GM18499 (cell line): ENCODE measurements at regions not wholly inside any gene's neighbourhood (a gene's known extent, or its start where the extent isn't known, plus 50 kb on each side); places are given as distances from the start of the nearest gene placed in this dataset.
"Not testable (repeated sequence)": the region's sequence is repeated elsewhere in the genome, so short reads cannot be mapped to it uniquely, and the experiment has no call there.

Experiments used
- ATAC-seq: cut with Tn5 transposase; IDR thresholded peaks from one replicate; pipeline ENCODE4 v1.9.1; 2021; ENCODE audit warnings: moderate number of reproducible peaks; ENCODE audit not compliant: insufficient read depth, unreplicated experiment

DNA sequence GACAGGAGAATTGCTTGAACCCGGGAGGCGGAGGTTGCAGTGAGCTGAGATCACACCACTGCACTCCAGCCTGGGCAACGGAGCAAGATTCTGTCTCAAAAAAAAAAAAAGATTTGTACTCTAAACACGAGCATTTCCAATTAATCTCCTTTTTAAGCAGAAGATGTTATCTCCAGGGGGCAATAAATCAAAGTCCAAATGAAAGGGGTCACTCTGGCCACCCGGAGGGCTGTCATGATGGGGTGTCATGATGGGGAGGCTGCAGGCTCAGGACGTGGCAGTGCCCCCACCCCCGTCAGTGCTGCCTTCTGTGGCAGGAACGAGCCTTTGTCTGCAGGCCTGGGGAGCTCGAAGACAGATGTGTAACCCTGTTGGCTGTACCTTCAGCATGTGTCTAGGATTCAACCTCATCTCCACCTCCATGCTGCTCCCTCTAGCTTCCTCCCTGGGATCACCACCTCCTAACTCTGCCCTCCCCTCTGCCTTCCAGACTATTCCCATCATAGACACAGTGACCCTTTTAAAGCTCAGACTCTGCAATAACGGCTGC is 76.9 kb upstream of the YWHAQ start:
- no peak for ATAC-seq

DNA sequence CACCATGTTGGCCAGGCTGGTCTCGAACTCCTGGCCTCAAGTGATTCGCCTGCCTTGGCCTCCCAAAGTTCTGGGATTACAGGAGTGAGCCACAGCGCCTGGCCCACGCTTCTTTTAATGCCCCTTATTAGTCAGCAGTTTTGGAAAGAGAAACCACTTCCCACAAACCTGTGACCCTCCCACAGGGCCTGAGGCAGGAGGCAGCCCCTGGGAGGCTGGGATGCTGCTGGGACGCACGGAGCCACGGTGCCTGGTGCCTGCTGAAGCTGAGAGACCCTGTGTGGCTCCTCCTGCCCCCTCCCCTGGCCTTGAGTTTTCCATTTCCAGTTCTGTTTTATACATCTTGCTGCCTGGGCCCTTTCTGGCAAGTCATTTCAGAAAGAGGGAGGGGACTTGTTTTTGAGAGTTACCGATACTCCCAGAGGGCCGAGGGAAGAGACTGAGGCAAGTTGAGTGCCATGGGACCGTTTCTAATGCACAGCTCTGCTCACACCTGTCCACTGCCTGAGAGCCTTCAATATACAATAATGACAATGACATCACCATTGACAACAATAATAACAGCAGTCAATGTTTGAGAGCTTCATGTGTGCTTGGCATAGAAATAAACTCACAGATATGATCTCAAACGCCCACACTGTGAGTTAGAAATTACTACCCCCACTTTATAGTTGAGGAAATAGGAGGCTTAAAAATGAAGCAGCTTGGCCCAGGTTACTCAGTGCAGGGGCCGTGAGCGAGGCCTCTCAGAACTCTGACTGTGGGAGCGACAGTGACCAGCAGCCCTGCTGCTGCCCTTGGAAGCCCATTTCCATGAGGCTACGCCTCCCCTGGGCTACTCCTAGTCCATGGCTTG is 78.1 kb upstream of the YWHAQ start:
- ATAC-seq: no peak

DNA sequence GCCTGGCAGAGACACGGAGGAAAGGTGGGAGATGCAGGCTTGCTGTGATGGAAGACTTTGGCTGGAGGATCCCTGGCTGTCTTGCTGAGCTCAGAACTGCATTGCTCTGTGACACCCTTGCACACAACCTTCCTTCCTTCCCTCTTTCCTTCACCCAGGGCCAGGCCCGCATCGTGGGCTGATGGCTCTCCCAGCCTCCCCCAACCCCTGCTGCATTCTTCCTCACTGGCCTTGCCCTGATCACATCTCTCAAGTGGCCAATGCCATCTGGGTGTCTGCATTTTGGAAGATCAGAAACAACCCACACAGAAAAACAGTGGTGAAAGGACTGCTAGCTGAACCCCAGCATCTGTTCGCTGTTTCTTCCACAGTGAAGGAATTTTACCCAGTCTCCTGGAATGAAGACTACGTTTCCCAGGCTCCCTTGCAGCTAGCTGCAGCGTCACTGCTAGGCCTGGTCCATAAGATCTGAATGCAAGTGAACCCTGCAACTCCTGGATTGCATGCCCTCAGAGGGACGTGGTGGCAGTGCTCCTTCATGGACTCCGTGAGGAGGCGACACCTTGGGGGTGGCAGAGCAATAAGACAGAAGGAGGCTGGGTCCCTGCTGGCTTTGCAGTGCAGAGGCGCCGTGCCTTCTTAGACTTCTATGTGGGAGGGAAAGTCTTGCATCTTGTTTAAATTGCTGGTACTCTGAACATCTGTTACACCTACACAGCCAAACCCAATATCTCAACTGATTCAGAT is 78.9 kb upstream of the YWHAQ start:
- ATAC-seq: no peak

DNA sequence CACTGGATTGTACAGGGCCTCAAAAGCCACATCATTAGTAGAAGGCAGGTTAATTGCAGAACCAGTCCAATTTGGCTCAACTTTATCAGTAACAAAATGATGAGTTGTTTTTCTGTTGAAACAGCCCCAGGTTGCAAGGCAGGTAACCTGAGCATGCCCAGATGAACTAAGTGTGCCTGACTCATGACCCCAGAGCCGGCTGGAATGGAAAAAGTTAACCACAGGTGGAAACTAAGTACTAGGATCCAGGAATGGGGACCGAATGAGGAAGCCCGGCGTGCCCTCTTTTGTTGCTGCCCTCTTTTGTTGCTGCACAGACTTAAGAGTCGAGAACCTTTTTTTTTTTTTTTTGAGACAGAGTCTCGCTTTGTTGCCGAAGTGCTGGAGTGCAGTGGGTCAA is 79.5 kb upstream of the YWHAQ start:
- ATAC-seq: no peak

DNA sequence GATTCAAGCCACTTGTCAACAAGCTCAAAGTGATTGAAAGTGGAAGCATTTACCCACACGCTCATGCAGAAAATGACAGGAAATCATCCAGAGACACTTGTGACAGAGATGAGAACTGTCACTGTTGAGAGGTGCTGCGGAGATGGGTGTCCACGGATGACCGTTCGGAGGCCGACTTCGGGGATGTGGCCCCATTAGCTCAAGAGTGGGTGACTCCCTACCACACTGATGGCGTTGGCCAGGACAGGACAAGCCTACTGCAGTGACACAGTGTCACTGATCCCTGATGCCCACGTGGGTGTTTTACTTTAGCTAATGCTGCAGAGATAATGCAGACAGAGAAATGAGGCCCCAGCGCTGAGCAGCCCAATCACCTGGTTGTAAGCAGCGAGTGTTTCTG is 81.5 kb upstream of the YWHAQ start:
- ATAC-seq: no peak

DNA sequence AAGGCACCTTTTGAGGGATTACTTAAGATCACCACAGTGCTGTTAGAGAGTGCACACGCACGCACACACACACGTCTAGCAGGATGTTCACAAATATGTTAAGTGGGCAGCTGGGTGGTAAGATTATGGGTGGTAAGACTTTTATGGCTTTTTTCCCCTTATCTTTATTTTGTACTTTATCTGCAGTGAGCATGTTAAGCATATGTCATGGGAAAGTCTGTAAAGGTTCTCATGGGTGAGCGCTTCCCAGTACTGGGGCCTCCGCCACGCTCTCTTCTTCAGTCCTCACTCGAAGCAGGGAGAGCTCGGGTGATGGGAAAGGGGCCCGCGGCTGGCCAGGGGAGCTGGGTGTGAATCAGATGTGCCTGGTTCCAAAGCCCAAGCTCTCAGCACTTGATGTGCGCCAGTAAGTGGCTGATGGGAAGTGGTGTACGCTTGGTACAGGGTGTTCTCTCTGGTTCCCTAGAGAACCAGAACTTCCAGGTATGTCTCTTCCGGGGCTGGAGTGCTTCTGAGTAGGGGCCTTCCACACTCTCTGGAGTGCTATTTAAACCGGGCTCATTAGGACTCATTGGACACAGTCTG is 83.9 kb upstream of the YWHAQ start:
- ATAC-seq: no peak

DNA sequence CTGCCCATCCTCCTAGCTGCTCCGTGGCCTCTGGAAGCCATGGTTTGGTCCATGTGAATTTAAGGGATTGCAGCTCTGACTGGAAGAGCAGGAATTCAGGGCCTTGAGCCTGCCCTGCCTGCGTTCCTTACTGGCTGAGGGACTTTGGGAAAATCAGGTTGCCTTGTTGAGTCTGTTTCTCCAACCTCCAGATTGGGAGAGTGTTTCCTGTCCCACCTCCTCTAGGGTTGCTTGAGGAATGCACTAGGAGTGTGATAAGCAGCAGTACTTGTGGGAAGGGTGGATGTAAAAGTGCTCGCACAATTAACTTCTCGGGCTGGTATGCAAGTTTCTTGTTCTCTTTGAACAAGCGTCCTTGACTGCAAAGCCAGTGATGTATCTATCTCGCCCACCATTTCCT is 84.4 kb upstream of the YWHAQ start:
- ATAC-seq: no peak

DNA sequence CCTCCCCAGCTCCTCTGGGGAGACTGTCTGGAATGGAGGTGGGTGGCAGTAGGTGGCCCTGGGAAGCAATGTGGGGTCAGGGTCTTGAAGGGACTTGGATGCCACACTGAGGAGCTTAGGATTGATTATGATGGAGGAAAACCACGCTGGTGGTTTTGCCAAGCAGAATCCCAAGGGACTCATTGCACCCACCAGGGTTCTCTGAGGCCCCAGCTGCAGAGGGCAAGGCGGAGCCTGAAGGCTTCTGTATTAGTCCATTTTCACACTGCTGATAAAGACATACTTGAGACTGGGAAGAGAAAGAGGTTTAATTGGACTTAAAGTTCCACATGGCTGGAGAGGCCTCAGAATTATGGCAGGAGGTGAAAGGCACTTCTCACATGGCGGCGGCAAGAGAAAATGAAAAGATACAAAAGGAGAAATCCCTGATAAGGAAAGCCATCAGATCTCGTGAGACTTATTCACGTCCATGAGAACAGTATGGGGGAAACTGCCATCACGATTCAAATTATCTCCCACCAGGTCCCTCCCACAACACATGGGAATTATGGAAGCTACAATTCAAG is 87.2 kb upstream of the YWHAQ start:
- ATAC-seq: no peak

DNA sequence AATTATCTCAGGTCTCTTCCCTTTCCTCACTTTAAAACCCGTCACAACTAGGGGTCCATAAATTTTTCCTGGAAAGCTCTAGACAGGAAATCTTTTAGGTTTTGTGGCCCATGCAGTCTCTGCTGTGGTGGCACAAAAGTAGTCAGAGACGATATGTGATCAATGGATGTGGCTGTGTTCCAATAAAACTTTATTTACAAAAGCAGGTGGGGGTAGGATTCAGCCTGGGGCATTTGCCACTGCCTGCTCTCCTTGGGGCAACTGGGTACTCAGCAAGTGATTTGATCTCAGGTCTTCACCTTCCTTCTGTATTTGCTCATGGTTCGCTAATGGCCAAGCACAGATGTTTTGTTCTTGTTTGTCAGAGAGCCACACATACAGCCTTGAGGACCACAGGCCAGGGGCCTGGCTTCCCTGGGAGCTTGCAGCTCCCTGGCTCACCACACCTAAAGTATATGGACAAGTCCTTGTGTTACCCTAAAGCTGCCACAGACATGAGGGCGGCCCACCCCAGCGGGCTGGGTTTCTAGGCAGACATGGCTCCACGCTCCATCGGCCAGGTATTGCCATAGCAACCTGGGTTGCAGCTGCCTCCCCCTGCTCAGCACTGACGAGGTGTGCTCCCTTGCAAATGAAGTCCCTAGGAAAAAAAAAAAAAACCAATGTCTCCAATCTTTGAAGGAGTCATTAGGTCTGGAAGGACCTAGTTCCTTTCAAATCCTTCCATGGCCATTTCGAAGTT is 89.7 kb upstream of the YWHAQ start:
- no peak for ATAC-seq

DNA sequence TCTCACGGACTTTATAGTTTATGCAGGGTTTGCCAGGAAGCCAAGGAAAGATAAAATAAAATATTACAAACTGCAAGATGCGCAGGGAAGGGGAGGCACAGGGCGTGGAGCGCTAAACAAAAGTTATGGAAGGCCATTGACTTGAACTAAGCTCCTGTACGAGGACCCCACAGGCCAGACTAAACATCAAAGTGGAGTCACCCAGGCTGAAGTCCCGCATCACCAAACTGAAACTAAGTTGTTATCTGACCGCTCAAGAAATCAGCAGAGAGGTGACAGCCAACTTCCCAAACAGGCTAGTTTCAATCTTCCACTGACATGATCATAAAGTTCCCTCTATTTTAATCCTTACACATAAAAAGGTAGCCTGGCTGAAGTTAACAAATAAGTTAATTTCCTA is 90.5 kb upstream of the YWHAQ start:
- ATAC-seq: no peak

DNA sequence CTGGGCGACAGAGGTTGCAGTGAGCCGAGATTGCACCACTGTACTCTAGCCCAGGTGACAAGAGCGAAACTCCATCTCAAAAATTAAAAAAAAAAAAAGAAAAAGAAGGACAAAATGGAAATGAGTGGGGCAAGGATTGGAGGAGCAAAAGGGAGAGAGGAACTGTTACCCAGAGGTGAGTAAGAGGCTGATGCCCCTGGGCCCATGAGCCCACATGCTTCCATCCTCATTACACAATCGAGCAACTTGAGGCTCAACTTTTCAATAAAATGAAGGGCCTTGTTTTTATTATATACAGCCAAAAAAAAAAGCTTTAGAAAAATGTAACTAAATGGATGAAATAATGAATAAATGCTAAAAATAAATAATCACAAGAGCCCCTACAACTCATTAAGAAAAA is 91.7 kb upstream of the YWHAQ start:
- no peak for ATAC-seq

DNA sequence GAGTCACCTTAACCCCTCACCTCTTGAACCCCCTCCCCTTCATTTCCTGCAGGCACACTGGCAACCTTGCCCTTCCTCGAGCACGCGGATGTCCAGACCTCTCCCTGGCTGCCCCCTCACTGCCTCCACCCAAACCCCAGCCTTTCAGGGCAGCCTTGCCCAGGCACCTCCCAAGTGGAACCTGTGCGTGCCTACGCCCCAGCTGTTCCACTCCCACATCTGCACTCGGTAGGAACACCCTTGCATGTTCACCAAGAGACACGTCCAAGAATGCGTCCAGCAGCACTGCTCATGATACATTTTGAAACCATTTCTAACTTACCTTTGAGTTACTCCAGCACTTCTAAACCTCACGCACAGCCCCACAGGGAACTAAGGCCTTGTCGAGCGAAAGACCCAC is 93.8 kb upstream of the YWHAQ start:
- no peak for ATAC-seq

DNA sequence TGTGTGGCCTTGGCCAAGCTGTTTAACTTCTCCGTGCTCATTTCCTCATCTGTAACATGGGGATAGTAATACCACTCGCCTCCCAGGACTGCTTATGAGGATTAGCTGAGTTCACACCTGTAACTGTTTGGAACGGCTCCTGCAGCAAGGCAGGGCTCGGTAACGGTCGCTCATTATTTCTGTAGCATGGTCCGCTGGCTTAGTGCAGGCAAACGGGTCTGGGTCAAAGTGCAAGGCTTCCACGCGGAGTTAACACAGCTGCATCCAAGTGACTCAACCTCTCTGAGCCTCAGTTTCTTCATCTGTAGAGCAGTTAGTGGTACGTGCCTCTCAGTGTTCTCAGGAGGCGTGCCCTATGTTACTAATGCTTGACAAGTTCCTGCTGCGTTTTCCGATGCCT is 94.3 kb upstream of the YWHAQ start:
- ATAC-seq: no peak

DNA sequence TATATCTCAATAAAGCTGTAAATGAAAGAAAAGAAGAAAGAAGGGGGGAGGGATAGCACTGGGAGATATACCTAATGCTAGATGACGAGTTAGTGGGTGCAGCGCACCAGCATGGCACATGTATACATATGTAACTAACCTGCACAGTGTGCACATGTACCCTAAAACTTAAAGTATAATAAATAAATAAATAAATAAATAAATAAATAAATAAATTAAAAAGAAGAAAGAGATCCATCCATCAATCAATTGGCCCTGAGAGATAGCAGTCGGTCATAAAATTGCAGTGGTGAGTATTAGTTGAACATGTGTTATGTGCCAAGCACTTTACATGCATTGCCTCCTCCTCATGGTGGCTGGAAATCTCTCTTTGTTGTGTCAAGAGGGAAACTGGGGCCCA is 95.2 kb upstream of the YWHAQ start:
- ATAC-seq: not testable (repeated sequence)

DNA sequence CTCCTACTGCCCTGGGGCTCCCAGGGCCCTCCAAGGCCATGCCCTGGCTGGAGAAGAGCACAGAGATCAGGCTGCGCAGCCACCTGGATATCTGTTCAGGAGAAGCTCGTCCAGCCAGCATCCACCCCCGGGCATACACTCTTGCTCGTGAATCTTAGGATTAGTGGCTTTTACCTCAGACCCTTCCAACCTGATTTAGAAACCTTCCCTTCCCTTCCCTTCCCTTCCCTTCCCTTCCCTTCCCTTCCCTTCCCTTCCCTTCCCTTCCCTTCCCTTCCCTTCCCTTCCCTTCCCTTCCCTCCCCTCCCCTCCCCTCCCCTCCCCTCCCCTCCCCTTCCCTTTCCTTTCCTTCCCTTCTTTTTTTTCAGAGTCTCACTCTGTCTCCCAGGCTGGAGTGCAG is 99.7 kb upstream of the YWHAQ start:
- not testable (repeated sequence) for ATAC-seq

DNA sequence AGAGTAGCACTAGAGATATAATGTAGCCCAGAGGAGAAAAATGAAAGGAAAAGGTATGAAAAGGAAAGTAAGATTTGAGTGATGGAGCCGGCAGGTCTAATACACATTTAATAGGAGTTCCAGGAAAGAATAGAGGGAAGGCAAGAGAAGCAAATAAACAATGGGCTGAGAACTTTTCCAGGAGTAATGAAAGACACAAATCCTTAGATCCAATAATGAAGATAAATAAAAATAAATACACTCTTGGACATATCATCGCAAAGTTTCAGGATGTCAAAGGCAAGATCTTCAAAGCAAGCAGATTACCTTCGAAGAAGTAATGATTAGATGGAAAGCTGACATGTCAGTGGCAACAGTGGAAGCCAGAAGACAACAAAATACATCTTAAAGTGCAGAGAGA is 102.0 kb upstream of the YWHAQ start:
- no peak for ATAC-seq

DNA sequence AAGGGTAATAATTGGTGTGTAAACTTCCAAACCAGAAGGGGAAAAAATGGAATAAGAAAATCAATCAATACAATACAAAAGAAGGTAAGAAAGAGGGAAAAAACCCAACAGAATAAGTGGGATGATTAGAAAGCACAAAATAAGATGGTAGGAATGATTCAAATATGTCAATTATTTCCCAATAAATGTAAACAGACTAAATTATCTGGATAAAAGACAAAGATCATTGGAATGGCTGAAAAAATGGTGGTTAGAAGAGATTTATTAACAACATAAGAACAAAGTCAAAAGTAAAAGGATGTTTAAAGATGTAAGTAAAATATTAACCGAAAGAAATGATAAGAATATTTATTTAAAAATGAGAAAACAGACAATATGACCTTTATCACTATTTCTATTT is 103.5 kb upstream of the YWHAQ start:
- no peak for ATAC-seq

DNA sequence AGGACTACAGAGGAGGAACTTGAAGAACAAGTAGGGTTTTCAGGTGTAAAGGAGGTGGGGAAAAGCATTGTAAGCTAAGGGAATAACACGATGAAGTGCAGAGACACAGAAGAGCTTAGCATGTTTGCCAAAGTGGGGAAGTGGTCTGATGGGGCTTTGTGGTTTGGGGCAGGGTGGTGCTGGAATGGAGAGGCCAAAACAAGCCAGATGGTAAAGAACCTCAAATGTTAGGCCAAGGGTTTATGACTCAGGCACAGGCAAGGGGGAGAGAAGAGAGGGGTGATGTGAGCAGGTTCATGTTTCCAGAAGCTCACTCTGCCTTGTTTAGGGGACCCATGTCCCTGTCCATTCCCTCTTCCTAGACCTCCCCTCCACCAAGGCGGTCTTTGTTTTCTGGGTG is 104.5 kb upstream of the YWHAQ start:
- ATAC-seq: no peak

DNA sequence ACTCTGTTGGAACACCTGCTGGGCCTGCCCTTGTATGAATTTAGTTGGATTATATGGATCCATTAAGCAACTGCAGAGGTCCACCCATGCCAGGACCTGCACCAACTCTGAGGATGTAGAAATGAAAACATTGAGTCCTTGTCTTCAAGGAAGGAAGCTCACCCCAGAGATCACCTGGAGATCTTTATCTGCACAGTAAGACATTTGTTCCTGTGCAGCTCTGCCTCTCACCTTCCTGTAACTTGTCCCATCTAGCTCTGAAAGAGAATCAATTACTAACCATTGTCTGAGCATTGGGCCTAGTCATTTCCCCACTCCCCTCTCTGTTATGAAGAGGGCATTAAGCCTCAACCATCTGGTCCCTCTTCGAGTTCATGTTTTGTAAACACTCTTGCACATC is 105.2 kb upstream of the YWHAQ start:
- ATAC-seq: no peak
